Epithelial cell of esophagus (primary cell): ENCODE measurements at regions not wholly inside any gene's neighbourhood (a gene's known extent, or its start where the extent isn't known, plus 50 kb on each side); places are given as distances from the start of the nearest gene placed in this dataset.

Source experiments
- DNase-seq: peaks from one replicate; pipeline ENCODE4 v3.0.0; 2010; ENCODE audit warnings: low read depth
- H3K4me3 ChIP-seq: 2 replicates; pipeline ENCODE4 v1.5.1; 2011; ENCODE audit warnings: mild to moderate bottlenecking, low read length, control low read depth
- TF ChIP-seq, protein P1 (sequence below): IDR thresholded peaks from 2 replicates; pipeline ENCODE4 v1.5.1; 2011; ENCODE audit warnings: low read depth, mild to moderate bottlenecking, low read length, control low read depth, inconsistent platforms; ENCODE audit not compliant: insufficient read depth; ENCODE audit errors: missing control alignments

DNA sequence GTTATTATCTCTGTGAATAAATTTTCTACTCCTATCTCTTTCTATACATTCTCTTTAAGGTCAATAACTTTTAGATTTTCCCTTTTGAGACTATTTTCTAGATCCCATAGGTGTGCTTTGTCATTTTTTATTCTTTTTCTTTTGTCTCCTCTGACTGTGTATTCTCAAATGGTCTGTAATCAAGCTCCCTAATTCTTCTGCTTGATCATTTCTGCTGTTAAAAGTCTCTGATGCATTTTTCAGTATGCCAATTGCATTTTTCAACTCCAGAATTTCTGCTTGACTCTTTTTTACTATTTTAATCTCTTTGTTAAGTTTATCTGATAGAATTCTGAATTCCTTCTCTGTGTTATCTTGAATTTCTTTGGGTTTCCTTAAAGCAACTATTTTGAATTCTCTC lies 78.2 kb downstream of the THNSL1 start:
- no peak overlapping the region for H3K4me3 ChIP-seq
- TF ChIP-seq, protein P1, sequence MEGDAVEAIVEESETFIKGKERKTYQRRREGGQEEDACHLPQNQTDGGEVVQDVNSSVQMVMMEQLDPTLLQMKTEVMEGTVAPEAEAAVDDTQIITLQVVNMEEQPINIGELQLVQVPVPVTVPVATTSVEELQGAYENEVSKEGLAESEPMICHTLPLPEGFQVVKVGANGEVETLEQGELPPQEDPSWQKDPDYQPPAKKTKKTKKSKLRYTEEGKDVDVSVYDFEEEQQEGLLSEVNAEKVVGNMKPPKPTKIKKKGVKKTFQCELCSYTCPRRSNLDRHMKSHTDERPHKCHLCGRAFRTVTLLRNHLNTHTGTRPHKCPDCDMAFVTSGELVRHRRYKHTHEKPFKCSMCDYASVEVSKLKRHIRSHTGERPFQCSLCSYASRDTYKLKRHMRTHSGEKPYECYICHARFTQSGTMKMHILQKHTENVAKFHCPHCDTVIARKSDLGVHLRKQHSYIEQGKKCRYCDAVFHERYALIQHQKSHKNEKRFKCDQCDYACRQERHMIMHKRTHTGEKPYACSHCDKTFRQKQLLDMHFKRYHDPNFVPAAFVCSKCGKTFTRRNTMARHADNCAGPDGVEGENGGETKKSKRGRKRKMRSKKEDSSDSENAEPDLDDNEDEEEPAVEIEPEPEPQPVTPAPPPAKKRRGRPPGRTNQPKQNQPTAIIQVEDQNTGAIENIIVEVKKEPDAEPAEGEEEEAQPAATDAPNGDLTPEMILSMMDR, result no peak
- DNase-seq, result no peak

DNA sequence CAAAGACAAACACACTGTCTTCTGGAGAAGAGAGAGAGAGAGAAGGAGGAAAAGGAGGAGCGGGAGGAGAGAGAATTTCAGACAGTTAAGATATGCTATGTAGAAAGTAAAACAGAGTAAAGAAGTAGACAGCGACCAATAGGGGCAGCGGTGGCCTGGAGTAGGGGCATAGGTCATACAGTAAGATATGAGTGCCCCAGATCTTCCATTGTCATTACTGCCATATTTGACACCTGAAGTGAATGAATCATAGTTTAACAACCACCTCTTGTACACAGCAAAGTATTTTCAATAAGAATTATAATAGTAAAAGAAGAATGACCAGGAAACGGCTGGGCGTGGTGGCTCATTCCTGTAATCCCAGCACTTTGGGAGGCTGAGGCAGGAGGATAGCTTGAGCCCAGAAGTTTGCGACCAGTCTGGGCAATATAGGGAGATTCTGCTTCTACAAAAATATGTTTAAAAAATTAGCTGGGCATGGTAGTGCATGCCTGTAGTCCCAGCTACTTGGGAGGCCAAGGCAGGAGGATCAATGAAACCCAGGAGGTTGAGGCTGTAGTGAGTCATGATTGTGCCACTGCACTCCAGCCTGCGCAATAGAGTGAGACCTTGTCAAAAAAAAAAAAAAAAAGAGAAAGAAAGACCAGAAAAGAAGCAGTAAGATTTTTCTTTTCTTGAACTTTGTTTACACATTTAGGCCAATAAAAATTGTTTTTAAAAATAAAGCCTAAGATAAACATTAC lies 77.0 kb upstream of the GPR158 start:
- TF ChIP-seq, protein P1, result no peak
- no peak for DNase-seq

DNA sequence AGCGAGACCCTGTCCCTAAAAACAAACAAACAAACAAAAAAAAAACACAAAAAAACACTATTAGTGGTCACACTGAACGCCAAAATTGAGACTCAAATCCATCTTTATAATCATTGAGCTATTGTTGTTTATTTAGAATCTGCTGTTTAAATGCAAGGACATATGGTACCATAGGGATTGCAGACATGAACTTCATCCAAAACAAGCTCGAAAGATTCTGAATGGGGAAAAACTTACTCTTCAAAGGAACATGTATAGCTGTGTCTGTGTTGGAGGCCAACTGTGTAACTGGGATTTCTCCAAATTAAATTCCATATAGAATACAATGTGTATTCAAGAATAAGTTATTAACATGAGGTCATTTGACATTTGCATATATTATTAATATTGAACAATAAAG lies 74.7 kb upstream of the GPR158 start:
- TF ChIP-seq, protein P1, result no peak
- no peak overlapping the region for H3K4me3 ChIP-seq
- no peak for DNase-seq

More for the DNA sequence above, 77.0 kb upstream of the GPR158 start:
- H3K4me3 ChIP-seq, result no peak overlapping the region

DNA sequence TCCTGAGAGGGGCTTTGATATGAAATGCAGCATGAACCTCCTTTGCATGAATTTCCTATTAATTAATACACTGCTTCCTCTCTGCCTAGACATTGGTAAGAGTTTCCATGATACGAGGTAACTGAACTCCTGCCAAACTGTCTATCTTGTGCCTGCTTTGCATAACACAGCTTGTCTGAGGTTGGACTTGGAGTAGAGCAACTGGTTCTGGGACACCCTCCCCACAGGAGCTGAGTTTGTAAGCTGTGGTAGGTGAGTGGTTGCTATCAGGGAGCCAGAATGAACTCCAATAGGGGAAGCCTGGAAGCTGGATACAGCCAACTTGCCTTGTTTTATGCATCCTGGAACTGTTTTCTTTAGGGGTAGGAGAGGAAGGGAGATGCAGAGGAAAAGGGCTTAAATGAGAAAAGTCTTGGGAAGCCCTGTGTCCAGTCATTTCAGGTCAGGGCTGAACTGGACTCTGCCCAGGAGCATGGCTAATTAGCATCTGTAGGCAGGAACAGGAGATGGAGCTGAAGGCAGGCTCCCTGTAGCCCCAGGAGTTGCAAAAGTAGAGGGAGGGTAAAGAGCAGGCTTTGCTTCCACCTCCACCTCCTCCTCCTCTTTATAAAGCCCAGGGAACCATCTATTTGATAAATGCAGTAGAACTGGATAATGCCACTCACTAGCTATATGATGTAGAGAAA lies 73.2 kb upstream of the GPR158 start:
- peak; percentile 29 for DNase-seq
- TF ChIP-seq, protein P1, result no peak
- H3K4me3 ChIP-seq, result no peak overlapping the region

DNA sequence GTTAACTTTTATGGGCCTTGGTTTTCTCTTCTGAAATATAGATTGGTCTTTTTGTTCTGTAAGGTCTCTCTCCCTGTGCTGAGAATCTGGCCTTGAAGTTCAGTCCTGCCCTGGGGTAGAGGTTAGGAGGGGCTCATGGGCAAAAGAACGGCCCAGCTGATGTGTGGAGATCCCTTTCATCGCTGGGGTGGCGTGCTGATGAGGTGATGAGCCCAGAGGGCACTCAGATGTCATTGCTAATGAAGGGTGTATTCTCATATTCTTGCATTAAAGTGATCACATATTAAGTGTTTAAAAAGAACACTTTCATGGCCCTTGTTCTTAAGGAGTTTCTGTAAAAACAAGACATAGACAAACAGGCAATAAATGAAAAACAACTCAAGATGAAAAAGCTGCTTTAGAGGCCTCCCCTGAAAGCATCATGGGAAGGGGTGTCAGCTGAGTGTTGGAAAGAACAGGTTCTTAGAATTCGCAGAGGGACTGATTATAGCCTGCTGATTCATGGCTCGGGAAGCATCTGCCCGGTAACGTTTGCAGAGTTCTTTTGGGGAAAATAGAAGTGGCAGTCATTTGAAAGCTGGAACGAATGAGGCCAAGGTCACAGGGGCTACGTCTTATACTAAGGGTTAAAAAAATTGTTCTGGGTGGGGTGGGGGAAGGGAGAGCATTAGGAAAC lies 72.5 kb upstream of the GPR158 start:
- no peak for DNase-seq
- H3K4me3 ChIP-seq, result no peak overlapping the region
- TF ChIP-seq, protein P1, result no peak

DNA sequence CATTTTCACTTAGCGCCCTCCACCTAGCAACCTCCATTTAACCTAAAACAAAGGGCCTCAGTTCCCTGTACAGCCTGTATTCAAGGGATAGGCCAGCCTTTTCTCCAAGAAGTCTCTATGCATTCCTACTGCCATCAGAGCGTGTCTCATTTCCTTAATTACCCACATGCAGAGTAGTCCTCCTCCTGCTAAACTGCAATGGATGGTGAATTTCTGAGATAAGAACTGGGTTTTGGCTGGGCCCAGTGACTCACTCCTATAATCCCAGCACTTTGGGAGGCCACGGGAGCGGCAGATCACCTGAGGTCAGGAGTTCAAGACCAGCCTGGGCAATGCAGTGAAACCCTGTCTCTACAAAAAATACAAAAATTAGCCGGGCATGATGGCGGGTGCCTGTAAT lies 71.1 kb upstream of the GPR158 start:
- DNase-seq, result no peak
- TF ChIP-seq, protein P1, result no peak
- no peak overlapping the region for H3K4me3 ChIP-seq

DNA sequence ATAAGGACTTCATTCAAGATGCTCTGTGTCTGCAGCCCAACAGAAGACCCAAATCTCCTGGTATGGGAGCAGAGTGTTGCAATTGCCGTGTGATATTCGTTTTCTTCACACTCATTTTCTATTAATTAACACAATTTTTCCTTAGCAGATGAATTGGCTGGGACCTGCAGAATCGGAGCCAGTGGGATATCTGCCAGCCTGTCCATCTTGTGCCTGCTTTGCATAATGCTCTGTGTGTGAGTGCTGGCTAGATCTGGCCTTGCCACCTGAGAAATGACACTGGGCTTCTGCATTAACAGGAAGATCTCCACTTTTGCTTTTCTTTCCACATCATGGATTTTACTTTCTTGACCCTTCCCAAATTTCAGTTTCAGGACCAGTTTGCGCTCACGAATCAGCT lies 70.4 kb upstream of the GPR158 start:
- DNase-seq, result no peak
- no peak overlapping the region for H3K4me3 ChIP-seq
- TF ChIP-seq, protein P1, result no peak
